Right cardiac atrium (tissue), 5 donors: ENCODE measurements at regions not wholly inside any gene's neighbourhood (a gene's known extent, or its start where the extent isn't known, plus 50 kb on each side); places are given as distances from the start of the nearest gene placed in this dataset.
"Not testable (repeated sequence)": the region's sequence is repeated elsewhere in the genome, so short reads cannot be mapped to it uniquely, and the experiment has no call there.

ENCODE experiments used
- ATAC-seq, 2 donors: fragments of 200-7000 bp; cut with Tn5 transposase; one replicate each; pipeline versions ENCODE4 v1.8.0 to v1.9.1; 2020; ENCODE audit warnings: moderate library complexity in 2 of 2, mild to moderate bottlenecking in 1 of 2
- DNase-seq, 3 donors: peaks; one replicate each; pipeline ENCODE4 v3.0.0-alpha.2; 2020
- H3K27ac ChIP-seq: one replicate; pipeline ENCODE4 v1.5.1; 2013; ENCODE audit warnings: mild to moderate bottlenecking, low read length, control low read depth, moderate library complexity
- H3K27me3 ChIP-seq: one replicate; pipeline ENCODE4 v1.6.1; 2013; ENCODE audit not compliant: control insufficient read depth, insufficient read depth
- H3K4me1 ChIP-seq: one replicate; pipeline ENCODE4 v1.6.1; 2013; ENCODE audit warnings: low read length; ENCODE audit not compliant: control insufficient read depth, insufficient read depth
- H3K4me3 ChIP-seq: one replicate; pipeline ENCODE4 v1.5.1; 2013; ENCODE audit warnings: low read length, control low read depth
- H3K9me3 ChIP-seq: one replicate; pipeline ENCODE4 v1.6.1; 2013; ENCODE audit warnings: low read length; ENCODE audit not compliant: control insufficient read depth
- WGBS: extraction: QIAGEN DNeasy Blood & Tissue Kit; methylation state at CpG from one replicate; pipeline ENCODE4 v1.1.7; 2013; 5-methylcytosine and 5-hydroxymethylcytosine counted together
- intact Hi-C, 4 donors: fragments of 100-400 bp; cut with DNase I; formaldehyde crosslinking; loops; one replicate each; pipeline versions ENCODE4 v1.11.0 to v1.14.0; 2022 to 2023
- donor health status: healthy with polysubstance abuse.
- donor health status: DM: no; HTN: yes; CAD: no.
- donor health status: DM: no; HTN: no; CAD: no.
- donor health status: DM: no; HTN: yes; CAD: no; lungs with severe emphysema.
- donor health status: DM: yes; HTN: yes; CAD: no.

DNA sequence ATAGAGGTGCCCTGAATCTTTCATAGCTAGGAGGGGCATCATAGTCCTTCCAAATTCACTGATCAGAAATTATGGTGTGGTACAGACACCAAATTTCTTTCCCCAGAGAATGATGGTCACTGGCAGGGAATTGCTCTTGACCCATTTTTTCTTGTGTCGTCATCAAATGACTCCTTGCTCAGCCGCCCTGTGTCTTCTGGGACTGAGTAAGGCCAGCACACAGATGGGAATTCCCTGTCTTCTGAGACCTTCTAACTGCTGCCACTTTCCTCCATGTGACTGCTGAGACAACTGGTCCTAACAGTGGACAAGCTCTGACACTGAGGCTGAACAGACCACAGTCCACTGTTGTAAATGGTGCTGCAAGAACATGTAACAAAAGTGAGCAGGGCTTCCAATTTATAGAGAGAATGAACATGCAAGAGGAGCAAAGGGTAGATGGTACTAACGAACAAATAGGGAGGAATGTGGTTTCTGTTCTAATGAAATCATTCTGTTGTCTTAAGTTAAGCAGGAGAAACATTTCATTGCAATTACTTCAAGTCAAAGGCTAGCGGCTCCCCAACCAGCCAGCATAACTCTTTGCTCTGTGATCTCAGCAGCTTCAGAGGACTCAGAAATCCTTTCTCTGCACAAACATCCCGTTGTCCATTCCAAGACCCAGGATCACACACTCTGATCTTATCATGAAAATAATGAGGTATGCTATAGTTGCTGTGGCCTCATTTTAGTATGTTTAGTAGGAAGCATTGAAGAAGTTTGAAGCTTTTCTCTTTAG is 235.9 kb upstream of the PRSS1 start:
- ATAC-seq (no peak), DNase-seq (no peak)
- Histone ChIP-seq H3K4me1 (no peaks in the 10 kb centered on the region), H3K27me3 (no peaks in the 10 kb centered on the region), H3K27ac (no peak overlapping the region), H3K4me3 (no peak overlapping the region), H3K9me3 (no peaks in the 10 kb centered on the region)
- WGBS = 70% methylated on average over 5 of the region's 5 CpGs
- intact Hi-C loops = no loop called here

DNA sequence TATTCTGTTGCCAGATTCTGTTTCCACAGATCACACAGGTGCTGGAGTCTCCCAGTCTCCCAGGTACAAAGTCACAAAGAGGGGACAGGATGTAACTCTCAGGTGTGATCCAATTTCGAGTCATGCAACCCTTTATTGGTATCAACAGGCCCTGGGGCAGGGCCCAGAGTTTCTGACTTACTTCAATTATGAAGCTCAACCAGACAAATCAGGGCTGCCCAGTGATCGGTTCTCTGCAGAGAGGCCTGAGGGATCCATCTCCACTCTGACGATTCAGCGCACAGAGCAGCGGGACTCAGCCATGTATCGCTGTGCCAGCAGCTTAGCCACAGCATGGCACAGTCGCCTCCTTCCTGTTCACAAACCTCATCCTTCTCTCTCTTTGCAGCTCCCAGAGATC is 237.5 kb upstream of the PRSS1 start:
- no peak for ATAC-seq
- 88% methylated on average over 7 of the region's 7 CpGs for WGBS
- Histone ChIP-seq H3K27me3 (no peaks in the 10 kb centered on the region), H3K4me1 (no peaks in the 10 kb centered on the region), H3K27ac (no peak overlapping the region), H3K4me3 (no peak overlapping the region), H3K9me3 (no peaks in the 10 kb centered on the region)
- no peak for DNase-seq
- intact Hi-C loops = no loop called here

DNA sequence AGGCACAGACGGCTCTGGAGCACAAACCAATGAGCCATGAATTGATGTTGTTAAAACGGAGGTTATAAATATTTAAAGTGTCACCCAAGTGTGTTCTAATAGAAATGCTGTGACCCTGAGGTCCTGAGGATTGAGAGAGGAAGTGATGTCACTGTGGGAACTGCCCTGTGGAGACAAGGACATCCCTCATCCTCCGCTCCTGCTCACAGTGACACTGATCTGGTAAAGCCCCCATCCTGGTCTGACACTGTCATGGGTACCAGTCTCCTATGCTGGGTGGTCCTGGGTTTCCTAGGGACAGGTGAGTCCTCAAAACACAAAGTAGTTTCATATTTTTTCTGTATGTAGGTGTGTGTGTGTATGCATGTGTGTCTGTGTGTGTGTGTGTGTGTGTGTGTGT is 237.9 kb upstream of the PRSS1 start:
- intact Hi-C loops = no loop called here
- Histone ChIP-seq H3K27me3 (no peaks in the 10 kb centered on the region), H3K9me3 (no peaks in the 10 kb centered on the region), H3K4me1 (no peaks in the 10 kb centered on the region), H3K27ac (no peak overlapping the region), H3K4me3 (no peak overlapping the region)
- ATAC-seq (no peak), DNase-seq (no peak)
- 65% methylated on average over 3 of the region's 3 CpGs for WGBS

DNA sequence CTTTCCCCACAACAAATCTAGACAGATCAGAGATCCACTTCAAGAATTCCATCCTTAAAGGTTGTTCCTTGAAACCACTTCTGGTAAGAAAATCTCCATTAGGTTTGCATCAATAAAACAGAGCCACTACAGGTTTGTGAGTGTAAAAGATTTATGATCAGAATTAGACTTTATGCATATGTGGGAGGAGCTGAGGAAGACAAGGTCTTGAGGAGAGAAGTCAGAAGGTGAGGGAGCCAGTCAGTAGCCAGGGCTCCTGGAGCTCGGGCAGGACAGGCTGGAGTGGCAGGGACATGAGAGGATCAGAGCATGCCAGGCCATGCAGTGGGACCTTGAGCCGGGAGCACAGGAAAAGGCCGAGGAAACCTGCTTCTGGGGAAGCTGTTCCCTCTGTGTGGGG is 240.0 kb upstream of the PRSS1 start:
- ATAC-seq, intact Hi-C loops, H3K9me3 ChIP-seq, H3K4me3 ChIP-seq, H3K4me1 ChIP-seq, H3K27me3 ChIP-seq, H3K27ac ChIP-seq, DNase-seq: not testable (repeated sequence)
- 57% methylated on average over 3 of the region's 3 CpGs for WGBS

DNA sequence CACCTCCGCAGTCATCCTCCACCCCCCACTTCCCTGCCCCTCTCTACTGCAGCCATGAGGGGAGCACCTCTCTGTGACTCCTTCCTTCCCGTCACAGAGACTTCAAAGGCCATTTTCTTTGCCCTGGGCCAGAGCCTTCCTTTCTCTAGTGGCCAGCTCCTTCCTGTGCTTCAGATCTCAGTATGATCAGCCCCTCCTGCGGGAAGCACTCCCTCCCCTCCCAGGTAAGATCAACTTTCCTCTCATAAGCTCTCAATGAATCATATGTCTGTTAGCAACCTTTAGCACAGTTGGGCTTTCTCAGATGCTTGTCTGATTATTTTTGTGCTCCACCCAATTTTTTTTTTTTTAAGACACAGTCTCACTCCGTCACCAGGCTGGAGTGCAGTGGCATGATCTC is 241.0 kb upstream of the PRSS1 start:
- H3K4me3 ChIP-seq = no peak overlapping the region
- H3K27ac ChIP-seq = no peak overlapping the region
- 66% methylated on average over 4 of the region's 4 CpGs for WGBS
- no peaks in the 10 kb centered on the region for H3K4me1 ChIP-seq
- H3K9me3 ChIP-seq = no peaks in the 10 kb centered on the region
- H3K27me3 ChIP-seq = no peaks in the 10 kb centered on the region
- DNase-seq (no peak), ATAC-seq (no peak)
- intact Hi-C loops = no loop called here

DNA sequence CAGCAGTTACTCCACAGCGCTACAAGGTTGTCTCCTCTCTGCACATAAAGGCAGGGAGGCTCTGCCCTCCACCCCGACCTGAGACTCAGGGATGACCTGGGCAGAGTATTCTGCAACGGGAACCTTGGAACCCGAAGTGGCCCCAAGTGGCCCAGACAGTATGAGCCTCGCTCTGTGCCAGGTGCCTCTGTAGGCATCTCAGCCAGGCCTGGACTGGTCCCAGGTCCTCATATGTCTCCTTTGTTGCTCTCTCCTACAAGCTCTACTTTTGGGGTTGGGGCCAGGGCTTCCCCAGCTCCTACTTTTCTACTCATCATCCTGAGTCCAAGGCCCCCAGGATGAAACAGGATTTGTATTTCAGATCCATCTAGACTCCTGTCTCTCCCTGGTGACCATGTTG is 241.5 kb upstream of the PRSS1 start:
- no peak for ATAC-seq
- WGBS = 87% methylated on average over 5 of the region's 5 CpGs
- no peaks in the 10 kb centered on the region for H3K9me3 ChIP-seq
- no peaks in the 10 kb centered on the region for H3K4me1 ChIP-seq
- H3K27me3 ChIP-seq = no peaks in the 10 kb centered on the region
- no peak overlapping the region for H3K27ac ChIP-seq
- DNase-seq = no peak
- no peak overlapping the region for H3K4me3 ChIP-seq
- intact Hi-C loops = no loop called here

DNA sequence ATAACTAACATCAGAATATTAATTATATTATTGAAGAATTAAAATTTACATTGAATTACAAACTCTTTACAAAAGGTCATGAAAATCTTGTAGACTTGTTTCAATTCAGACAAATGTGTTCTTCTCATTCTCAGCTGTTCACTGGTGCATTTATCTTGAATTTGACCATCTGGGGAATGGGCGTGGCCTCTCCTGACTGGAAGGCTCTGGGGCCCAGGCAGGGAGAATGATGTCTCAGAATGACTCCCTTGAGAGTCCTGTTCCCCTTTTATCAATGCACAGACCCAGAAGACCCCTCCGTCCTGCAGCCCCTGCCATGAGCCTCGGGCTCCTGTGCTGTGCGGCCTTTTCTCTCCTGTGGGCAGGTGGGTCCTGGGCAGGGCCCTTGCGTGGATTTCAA is 242.2 kb upstream of the PRSS1 start:
- H3K4me1 ChIP-seq, H3K4me3 ChIP-seq, H3K9me3 ChIP-seq, H3K27me3 ChIP-seq, H3K27ac ChIP-seq, DNase-seq, ATAC-seq, intact Hi-C loops: not testable (repeated sequence)
- 80% methylated on average over 5 of the region's 5 CpGs for WGBS

DNA sequence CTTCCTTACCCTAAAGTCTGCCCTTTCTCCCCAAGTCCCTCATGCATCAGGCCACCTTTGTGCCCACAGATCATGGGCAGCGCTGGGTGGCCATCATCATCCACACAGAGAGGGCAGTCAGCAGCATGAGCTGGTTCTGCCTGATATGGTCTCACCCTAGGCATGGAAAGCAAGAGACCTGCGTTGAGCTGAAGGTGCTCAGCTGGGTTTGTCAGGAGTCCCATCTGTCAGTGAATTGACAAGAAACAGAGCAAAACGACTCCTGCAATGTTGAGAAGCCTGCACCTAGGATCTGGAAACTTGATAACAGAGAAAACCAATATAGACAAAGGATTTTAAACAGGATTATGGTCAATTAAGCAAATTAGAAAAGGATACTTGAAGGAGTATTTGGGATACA is 242.7 kb upstream of the PRSS1 start:
- Histone ChIP-seq H3K9me3 (no peaks in the 10 kb centered on the region), H3K4me1 (no peaks in the 10 kb centered on the region), H3K4me3 (no peak overlapping the region), H3K27ac (no peak overlapping the region), H3K27me3 (no peaks in the 10 kb centered on the region)
- intact Hi-C loops = no loop called here
- ATAC-seq = no peak
- no peak for DNase-seq
- 60% methylated on average over 3 of the region's 3 CpGs for WGBS

DNA sequence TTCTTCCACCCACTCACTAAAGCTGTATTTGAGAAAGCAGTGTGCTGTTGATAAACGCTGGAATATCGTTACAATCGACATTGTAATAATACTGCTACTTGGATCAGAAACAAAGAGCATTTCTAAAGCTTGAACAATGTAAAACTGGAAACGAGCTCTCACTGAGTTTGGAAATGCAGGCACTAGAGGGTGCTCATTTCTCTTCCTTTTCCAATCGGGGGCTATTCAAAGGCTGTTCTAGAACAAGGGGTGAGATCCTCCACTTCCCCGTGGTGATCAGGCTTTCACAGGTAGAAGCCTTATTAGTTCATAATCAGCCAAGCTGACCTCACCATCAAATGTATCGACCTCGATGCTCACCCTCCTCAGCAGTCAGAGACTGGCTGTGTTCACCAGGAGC is 245.3 kb upstream of the PRSS1 start:
- DNase-seq, H3K27me3 ChIP-seq, H3K9me3 ChIP-seq, ATAC-seq, H3K27ac ChIP-seq, H3K4me1 ChIP-seq, intact Hi-C loops, H3K4me3 ChIP-seq: not testable (repeated sequence)
- 41% methylated on average over 8 of the region's 8 CpGs for WGBS

DNA sequence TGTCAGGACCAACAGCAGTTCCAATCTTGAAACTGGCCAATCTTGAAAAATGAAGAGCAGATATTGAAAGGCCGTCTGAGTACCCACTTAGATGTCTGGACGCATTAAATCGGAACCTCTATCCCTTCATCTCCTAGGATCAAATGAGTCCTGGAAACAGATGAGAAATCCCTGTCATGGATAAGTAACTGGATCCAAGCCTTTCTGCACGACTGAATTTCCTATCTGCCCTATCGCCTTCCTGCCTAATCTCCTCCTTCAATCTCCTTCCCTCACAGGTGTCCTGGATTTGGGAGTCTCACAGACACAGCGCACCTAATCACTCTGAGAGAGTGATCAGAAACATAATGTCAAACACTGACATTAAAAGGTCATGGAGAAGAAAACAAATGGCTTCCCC is 245.2 kb upstream of the PRSS58 start:
- no peaks in the 10 kb centered on the region for H3K27me3 ChIP-seq
- ATAC-seq (no peak), DNase-seq (no peak)
- no peaks in the 10 kb centered on the region for H3K4me1 ChIP-seq
- no peak overlapping the region for H3K27ac ChIP-seq
- intact Hi-C loops = no loop called here
- WGBS = 74% methylated on average over 6 of the region's 6 CpGs
- no peak overlapping the region for H3K4me3 ChIP-seq
- H3K9me3 ChIP-seq = no peaks in the 10 kb centered on the region

DNA sequence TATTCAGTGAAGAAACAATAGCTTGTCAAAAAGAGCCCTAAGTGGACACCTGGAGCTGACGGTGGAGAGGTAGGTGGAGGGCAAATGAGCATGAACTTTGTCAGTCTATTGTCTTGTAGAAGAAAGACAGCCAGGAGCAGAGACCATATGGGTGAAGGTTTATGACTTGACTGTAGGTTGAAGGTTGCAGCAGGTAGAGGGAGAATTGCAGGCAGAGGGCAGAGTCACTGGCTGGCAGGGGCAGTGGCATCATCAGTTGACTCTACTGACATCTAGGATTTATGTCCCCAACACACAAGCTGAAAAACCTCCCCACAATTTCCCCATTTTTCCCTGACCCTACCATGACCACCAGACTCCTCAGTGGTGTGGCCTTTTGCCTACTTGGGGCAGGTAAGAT is 243.6 kb upstream of the PRSS58 start:
- DNase-seq (no peak), ATAC-seq (no peak)
- Histone ChIP-seq H3K4me1 (no peaks in the 10 kb centered on the region), H3K27ac (no peak overlapping the region), H3K4me3 (no peak overlapping the region), H3K9me3 (no peaks in the 10 kb centered on the region), H3K27me3 (no peaks in the 10 kb centered on the region)
- intact Hi-C loops = no loop called here
- WGBS = 55% methylated on average over 1 of the region's 1 CpG

DNA sequence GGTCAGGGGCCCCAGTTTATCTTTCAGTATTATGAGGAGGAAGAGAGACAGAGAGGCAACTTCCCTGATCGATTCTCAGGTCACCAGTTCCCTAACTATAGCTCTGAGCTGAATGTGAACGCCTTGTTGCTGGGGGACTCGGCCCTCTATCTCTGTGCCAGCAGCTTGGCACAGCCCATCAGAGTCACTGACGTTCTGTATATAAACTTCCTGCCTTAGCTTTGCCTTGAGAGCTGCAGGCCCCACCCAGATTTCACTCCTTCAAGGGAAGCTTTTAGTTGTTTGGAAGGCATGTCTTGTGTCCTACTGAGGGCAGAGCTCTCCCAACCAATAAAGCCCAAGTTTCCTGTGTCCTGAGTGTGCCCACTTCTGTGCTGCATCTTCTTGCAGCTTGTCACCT is 242.5 kb upstream of the PRSS58 start:
- Histone ChIP-seq H3K4me1 (no peaks in the 10 kb centered on the region), H3K9me3 (no peaks in the 10 kb centered on the region), H3K27me3 (no peaks in the 10 kb centered on the region), H3K4me3 (no peak overlapping the region), H3K27ac (no peak overlapping the region)
- 26% methylated on average over 4 of the region's 4 CpGs for WGBS
- ATAC-seq (no peak), DNase-seq (no peak)
- intact Hi-C loops = no loop called here
